DND-41 (cell line): ENCODE measurements at regions not wholly inside any gene's neighbourhood (a gene's known extent, or its start where the extent isn't known, plus 50 kb on each side); places are given as distances from the start of the nearest gene placed in this dataset.

Experiments
- EZH2 ChIP-seq: IDR thresholded peaks from 3 replicates; pipeline ENCODE4 v1.6.1; 2012; ENCODE audit warnings: borderline replicate concordance, low read depth, mild to moderate bottlenecking, moderate library complexity, low read length, inconsistent platforms; ENCODE audit not compliant: severe bottlenecking
- TF ChIP-seq, protein P1 (sequence below): IDR thresholded peaks from 2 replicates; pipeline ENCODE4 v1.5.1; 2012; ENCODE audit warnings: borderline replicate concordance, low read length, moderate library complexity, mild to moderate bottlenecking; ENCODE audit not compliant: poor library complexity, severe bottlenecking; ENCODE audit errors: extremely low read depth

DNA sequence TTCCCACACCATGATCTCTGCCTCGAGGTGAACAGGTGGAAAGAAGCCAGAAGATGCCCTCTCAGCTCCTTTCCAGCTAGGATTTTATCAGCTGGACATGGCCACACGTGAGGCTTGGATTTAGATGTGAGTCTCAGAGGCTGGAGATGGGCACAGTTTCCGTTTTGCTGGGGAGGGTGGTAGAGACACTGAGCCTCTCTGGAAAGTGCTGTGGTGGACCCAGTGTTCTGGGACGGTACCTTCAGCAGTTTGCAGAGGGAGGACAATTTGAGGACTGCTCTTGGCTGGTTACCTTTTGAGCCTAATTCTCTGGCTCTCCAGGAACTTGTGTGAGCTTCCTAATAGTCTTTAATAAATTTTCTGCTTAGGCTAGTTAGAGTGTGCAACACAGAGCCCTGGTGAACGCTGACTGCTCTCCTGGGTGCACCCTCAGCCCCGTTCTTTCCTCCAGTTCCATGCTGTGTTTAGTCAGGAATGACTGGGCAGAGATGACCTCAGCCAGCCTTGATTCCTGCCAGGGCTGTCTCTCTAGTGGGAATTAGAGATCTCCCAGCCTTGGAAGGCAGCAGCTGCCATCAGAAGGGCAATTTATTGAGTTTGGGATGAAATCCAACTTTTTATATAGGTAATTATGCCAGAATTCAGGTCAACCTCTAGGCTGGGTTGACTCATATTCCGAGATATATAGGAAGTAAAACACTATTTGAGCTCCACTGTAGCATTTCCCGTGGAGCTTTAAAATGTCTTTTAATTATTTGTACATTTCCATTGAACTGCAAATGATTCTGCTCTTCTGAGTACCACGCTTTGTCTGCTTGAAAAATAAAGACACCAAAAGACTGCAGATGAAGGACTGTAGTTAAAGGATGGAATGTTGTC is 103.9 kb downstream of the GATA3 start:
- TF ChIP-seq, protein P1, sequence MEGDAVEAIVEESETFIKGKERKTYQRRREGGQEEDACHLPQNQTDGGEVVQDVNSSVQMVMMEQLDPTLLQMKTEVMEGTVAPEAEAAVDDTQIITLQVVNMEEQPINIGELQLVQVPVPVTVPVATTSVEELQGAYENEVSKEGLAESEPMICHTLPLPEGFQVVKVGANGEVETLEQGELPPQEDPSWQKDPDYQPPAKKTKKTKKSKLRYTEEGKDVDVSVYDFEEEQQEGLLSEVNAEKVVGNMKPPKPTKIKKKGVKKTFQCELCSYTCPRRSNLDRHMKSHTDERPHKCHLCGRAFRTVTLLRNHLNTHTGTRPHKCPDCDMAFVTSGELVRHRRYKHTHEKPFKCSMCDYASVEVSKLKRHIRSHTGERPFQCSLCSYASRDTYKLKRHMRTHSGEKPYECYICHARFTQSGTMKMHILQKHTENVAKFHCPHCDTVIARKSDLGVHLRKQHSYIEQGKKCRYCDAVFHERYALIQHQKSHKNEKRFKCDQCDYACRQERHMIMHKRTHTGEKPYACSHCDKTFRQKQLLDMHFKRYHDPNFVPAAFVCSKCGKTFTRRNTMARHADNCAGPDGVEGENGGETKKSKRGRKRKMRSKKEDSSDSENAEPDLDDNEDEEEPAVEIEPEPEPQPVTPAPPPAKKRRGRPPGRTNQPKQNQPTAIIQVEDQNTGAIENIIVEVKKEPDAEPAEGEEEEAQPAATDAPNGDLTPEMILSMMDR, result no peak
- TF ChIP-seq EZH2, result no peak
